Medulla oblongata (tissue), 1 donor: ENCODE measurements at regions not wholly inside any gene's neighbourhood (a gene's known extent, or its start where the extent isn't known, plus 50 kb on each side); places are given as distances from the start of the nearest gene placed in this dataset.
"Not testable (repeated sequence)": the region's sequence is repeated elsewhere in the genome, so short reads cannot be mapped to it uniquely, and the experiment has no call there.

Source experiments
- DNase-seq: peaks from one replicate; pipeline ENCODE4 v3.0.0-alpha.2; 2015; ENCODE audit errors: extremely low spot score

GRCh38 chr14:106390947-106391346, 864.6 kb downstream of the TMEM121 start:
- no peak for DNase-seq

DNA sequence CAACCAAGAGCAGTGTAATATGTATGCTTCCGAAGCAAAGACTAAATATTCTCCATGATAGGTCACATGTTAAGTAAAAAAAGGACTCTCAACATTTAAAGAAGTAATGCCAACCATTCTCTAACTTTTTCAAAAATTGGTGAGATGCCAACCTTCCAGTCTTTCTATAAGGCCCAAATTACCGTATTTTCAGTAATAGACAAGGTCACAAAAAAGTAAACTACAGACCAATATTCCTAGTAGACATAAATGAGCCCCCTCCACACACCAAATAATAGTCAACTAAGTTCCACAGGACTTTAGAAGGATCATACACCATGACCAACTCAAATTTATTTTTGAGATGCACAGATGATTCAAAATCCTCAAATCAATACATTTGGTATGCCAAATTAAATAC, 867.4 kb downstream of the TMEM121 start:
- no peak for DNase-seq

DNA sequence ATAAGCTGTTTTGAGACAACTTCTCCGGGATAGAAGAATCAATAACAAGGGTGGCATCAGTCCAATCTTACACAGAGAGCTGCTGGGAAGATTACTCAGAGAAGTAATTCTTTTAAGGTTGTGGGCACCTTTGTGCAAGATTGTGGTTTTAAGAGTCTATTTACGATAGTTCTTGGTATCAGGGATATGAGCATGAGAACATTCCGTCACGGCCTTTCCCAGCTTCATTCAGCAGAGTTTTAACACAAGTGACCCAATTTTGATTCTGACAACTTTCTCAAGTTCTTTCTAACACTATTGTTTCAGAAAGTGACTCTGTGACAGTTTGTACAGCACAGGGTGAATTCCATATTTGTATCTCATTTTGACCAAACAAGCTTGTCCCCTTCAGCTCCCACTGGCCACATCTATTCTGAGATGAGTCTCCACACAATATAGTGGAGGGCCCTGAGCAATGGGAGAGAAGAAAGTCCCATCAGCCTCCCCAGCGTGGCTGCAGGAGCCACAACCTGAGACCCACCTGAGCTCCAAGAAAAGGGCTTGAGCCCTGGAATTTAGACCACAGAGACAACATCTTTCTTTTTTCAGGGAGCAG, 869.2 kb downstream of the TMEM121 start:
- DNase-seq = no peak

DNA sequence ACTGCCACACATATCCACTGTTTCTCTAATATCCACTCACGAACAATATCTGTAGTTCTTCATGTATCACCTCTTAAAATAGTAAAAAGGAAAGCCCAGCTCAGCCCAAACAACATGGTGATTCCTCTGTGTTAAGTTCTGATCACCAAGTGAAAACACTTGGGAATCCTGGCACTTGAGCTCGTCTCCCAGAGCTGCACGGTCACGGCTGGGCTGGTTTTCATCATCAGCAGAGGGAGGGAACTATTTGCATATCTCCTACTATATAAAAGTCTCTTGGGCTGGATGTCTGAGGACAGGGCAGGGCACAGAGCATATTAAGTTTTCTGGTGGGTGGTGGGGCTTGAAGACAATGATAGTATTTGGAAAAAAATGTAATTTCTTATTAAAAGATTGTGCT, 870.6 kb downstream of the TMEM121 start:
- DNase-seq = no peak

DNA sequence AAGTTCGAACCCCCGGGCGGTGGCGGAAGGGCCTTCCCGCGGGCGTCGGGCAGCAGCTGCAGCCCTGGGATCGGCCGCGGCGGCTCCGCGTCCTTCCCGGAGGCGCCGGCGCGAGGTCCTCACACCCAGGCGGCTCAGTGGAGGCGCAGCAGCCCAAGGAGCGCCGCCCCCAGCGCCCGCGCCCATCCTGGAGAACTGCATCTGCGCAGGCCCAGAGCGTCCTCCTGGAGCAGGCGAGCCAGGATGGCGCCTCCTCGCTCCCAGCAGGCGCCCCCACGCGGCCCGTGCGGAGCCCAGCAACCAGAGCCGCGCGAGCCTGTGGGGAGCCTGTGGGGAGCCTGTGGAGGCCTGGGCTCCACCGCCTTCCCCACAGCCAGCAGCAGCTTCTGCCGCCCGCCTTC, 872.5 kb downstream of the TMEM121 start:
- not testable (repeated sequence) for DNase-seq

- not testable (repeated sequence) for DNase-seq
Measured at GRCh38 chr14:106401316-106401715, 874.9 kb downstream of the TMEM121 start.

- DNase-seq = not testable (repeated sequence)
Measured at GRCh38 chr14:106410229-106410628, 883.8 kb downstream of the TMEM121 start.

- no peak for DNase-seq
Measured at GRCh38 chr14:106414464-106414863, 888.1 kb downstream of the TMEM121 start.

DNA sequence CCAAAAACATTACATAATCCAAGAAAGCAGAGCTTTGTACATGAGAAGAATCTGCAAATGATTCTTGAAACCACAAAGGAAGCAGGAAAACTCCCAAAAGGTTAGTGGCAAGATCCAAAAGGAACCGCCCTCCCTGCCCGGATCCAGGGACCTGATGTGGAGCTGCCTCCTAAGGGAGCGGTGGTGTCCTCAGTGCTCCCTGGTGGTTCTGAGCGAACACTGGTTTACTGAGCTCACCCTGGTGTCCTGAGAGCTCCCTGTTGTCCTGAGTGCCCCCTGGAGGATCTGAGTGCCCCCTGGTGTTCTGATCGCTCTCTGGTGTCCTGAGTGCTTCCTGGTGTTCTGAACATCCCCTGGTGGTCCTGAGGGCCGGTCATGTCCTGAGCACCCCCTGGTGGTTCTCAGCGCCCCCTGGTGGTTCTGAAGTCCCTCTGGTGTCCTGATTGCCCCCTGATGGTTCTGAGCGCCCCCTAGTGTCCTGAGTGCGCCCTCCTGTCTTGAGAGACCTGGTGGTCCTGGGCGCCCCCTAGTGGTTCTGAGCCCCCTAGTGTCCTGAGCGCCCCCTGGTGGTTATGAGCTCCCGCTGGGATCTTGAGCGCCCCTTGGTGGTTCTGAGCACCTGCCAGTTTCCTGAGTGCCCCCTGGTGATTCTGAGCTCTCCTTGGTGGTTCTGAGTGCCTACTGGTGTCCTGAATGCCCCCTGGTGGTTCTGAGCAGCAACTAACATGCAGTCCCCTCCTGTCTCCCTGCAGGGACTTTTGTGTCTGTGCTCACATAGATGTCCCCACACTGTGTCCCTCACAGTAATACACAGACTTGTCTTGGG, 891.1 kb downstream of the TMEM121 start:
- no peak for DNase-seq

GRCh38 chr14:106419376-106419965, 893.1 kb downstream of the TMEM121 start:
- DNase-seq = no peak

GRCh38 chr14:106421431-106422033, 895.1 kb downstream of the TMEM121 start:
- DNase-seq = not testable (repeated sequence)

GRCh38 chr14:106422066-106422465, 895.7 kb downstream of the TMEM121 start:
- DNase-seq = no peak

- DNase-seq = not testable (repeated sequence)
Measured at GRCh38 chr14:106425150-106425549, 898.8 kb downstream of the TMEM121 start.

GRCh38 chr14:106436310-106436905, 910.0 kb downstream of the TMEM121 start:
- peak; percentile 60 for DNase-seq

- no peak for DNase-seq
Measured at GRCh38 chr14:106442857-106443256, 916.5 kb downstream of the TMEM121 start.

GRCh38 chr14:106455026-106455425, 928.6 kb downstream of the TMEM121 start:
- no peak for DNase-seq

DNA sequence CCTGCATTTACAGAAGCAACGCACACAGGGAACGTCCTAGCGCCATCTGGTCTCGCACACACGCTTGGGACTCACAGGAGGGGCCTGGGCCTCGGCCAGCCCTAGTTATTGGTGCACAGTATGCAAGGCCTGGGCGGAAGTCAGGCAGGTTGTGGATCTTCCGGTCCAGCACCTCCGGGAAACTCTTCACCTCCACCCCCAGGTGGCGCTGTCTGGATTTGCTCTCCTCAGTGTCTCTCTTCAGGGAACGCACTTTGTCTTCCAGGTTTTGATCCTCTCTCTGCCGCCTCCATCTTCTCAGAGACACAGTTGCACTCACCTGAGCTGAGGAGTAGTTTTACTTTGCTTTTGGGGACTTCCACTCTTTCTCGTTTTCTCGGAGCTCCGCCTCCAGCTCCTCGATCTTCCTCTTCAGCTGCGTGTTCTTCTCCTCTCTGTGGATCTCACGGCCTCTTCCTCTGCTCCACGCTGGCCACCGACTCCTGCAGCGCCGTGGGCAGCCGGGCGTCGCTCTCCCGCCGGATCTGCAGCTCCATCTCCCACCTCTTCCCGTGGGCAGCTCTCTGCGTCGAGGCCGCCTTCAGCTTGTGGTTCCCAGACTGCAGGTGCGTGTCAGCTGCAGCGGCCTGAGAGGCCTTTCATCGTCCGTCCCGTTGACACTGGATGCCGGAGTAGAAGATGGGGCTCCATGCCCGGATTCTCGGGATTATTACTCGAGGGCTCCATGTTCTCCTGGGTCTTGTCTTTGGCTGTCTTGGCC, 933.8 kb downstream of the TMEM121 start:
- no peak for DNase-seq

GRCh38 chr14:106460916-106461315, 934.5 kb downstream of the TMEM121 start:
- DNase-seq = no peak

- not testable (repeated sequence) for DNase-seq
Measured at GRCh38 chr14:106466483-106466882, 940.1 kb downstream of the TMEM121 start.

DNA sequence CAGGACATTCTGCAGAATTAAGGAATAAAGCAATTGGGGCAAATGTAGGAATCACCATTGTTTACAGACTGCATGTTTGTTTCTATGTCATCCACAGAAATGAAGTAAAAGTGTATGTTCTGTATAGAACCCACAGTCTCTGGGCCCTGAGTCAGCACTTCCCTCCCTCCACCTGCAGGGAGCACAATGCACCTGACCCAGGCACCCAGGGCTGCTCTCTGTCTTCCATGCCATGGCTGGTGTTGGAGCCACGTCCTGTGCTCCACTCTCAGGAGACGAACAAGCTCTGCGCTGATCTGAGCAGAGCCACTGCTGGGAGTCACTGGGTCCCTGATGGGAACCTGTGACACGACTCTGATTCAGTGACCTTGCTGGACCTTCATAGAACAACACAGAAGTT, 942.5 kb downstream of the TMEM121 start:
- not testable (repeated sequence) for DNase-seq

DNA sequence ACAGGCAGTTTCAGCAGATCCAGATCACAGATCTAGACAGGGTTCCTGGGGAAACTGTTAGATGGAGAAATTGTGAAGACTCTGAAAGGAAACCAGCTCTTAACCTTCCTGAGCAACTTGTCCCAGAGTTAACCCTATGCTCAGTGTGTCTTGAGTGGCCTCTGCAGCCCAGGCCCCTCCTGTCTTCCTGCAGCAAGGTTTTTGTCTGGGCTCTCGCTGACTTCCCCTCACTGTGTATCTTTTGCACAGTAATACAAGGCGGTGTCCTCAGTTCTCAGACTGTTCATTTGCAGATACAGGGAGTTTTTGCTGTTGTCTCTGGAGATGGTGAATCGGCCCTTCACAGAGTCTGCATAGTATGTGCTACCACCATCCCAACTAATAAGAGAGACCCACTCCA, 943.6 kb downstream of the TMEM121 start:
- DNase-seq = not testable (repeated sequence)
